Endothelial cell of umbilical vein (primary cell): ENCODE measurements at regions not wholly inside any gene's neighbourhood (a gene's known extent, or its start where the extent isn't known, plus 50 kb on each side); places are given as distances from the start of the nearest gene placed in this dataset.

Experiments used
- BruUV-seq: library from RNA; stranded (reverse); fragments of 400-500 nt; replicated peaks from 2 replicates; lab custom pipeline; 2021; lab: Mats Ljungman, UMichigan
- CTCF ChIA-PET: fragments of 300-600, 350-600 bp; sonication (Branson Sonifier 250); formaldehyde crosslinking; loops from one replicate; lab custom pipeline; 2021; ENCODE audit warnings: antibody characterized with exemption, inconsistent platforms; lab: Charles Lee
- POLR2A ChIA-PET: fragments of 300-600, 350-600 bp; sonication (Branson Sonifier 250); formaldehyde crosslinking; loops from one replicate; lab custom pipeline; 2021; ENCODE audit warnings: antibody characterized with exemption, inconsistent platforms; lab: Charles Lee
- DNase-seq: peaks from one replicate; pipeline ENCODE4 v3.0.0-alpha.2; 2011; ENCODE audit warnings: low read depth, low spot score
- FAIRE-seq: peaks from 2 replicates; lab custom pipeline; 2011; peaks lifted over from hg19 to GRCh38; lab: Jason Lieb, UNC
- H2AFZ ChIP-seq: 2 replicates; pipeline ENCODE4 v1.6.0; 2012; ENCODE audit warnings: low read depth, low read length, control low read depth, inconsistent platforms
- H3K27ac ChIP-seq: 2 replicates; pipeline ENCODE4 v1.5.1; 2011; ENCODE audit warnings: low read depth, mild to moderate bottlenecking, control low read depth, low read length, moderate library complexity; ENCODE audit not compliant: insufficient read depth
- H3K27me3 ChIP-seq, 2 experiments: 2 replicates each; pipeline versions ENCODE4 v1.6.0 to v1.6.1; 2011; ENCODE audit warnings: low read length in 2 of 2, mixed read lengths in 1 of 2; ENCODE audit not compliant: control insufficient read depth in 2 of 2, insufficient read depth in 2 of 2
- H3K36me3 ChIP-seq, 2 experiments: 2 replicates in 1 of 2; 3 replicates in 1 of 2; pipeline ENCODE4 v1.5.1; 2011; ENCODE audit warnings: low read length in 2 of 2, mild to moderate bottlenecking in 1 of 2, moderate library complexity in 1 of 2; ENCODE audit not compliant: control insufficient read depth in 2 of 2, insufficient read depth in 2 of 2; ENCODE audit errors: extremely low read depth in 1 of 2
- H3K4me1 ChIP-seq: 3 replicates; pipeline ENCODE4 v1.5.1; 2011; ENCODE audit warnings: mild to moderate bottlenecking, low read length; ENCODE audit not compliant: control insufficient read depth, insufficient read depth; ENCODE audit errors: extremely low read depth
- H3K4me2 ChIP-seq: 2 replicates; pipeline ENCODE4 v1.6.1; 2011; ENCODE audit warnings: low read length, control low read depth, mixed read lengths; ENCODE audit not compliant: insufficient read depth
- H3K4me3 ChIP-seq, 3 experiments: fragments of 200-600 bp in 1 of 3; sonication (generic), shearing (Covaris generic) in 1 of 3; replicated peaks in 1 of 3; 2 replicates each; pipeline ENCODE4 v1.5.1; 2011 to 2016; ENCODE audit warnings: control low read depth in 3 of 3, low read length in 3 of 3, mild to moderate bottlenecking in 2 of 3, inconsistent platforms in 1 of 3, low read depth in 1 of 3, moderate library complexity in 1 of 3; ENCODE audit not compliant: insufficient read depth in 1 of 3
- H3K79me2 ChIP-seq: 2 replicates; pipeline ENCODE4 v1.6.0; 2012; ENCODE audit warnings: low read length, inconsistent platforms; ENCODE audit not compliant: control insufficient read depth, insufficient read depth
- H3K9ac ChIP-seq: replicated peaks from 2 replicates; pipeline ENCODE3; 2011; ENCODE audit warnings: low read length, control low read depth; ENCODE audit not compliant: insufficient read depth; ENCODE audit errors: extremely low read depth
- H3K9me1 ChIP-seq: replicated peaks from 3 replicates; pipeline ENCODE4 v1.6.0; 2011; ENCODE audit warnings: mild to moderate bottlenecking, low read length; ENCODE audit not compliant: control insufficient read depth, insufficient read depth; ENCODE audit errors: extremely low read depth
- H3K9me3 ChIP-seq: replicated peaks from 2 replicates; pipeline ENCODE4 v1.5.1; 2012; ENCODE audit warnings: low read length, inconsistent platforms; ENCODE audit not compliant: control insufficient read depth, insufficient read depth
- H4K20me1 ChIP-seq: replicated peaks from 2 replicates; pipeline ENCODE3; 2011; ENCODE audit warnings: mild to moderate bottlenecking, low read length; ENCODE audit not compliant: control insufficient read depth, insufficient read depth; ENCODE audit errors: extremely low read depth
- EZH2 ChIP-seq: IDR thresholded peaks from 2 replicates; pipeline ENCODE4 v1.6.1; 2012; ENCODE audit warnings: borderline replicate concordance, low read depth, mild to moderate bottlenecking, moderate library complexity, low read length, inconsistent platforms; ENCODE audit not compliant: severe bottlenecking
- FOS ChIP-seq: IDR thresholded peaks from 2 replicates; pipeline ENCODE4 v1.6.1; 2011; ENCODE audit warnings: mild to moderate bottlenecking, low read length, moderate library complexity, borderline replicate concordance; ENCODE audit not compliant: insufficient read depth
- GATA2 ChIP-seq: IDR thresholded peaks from 2 replicates; pipeline ENCODE4 v1.7.0; 2011; ENCODE audit warnings: low read depth, mild to moderate bottlenecking, moderate library complexity, mixed read lengths, low read length; ENCODE audit not compliant: insufficient read length, insufficient read depth
- JUN ChIP-seq: IDR thresholded peaks from 2 replicates; pipeline ENCODE4 v1.6.1; 2011; ENCODE audit warnings: borderline replicate concordance, low read depth; ENCODE audit not compliant: insufficient read length, insufficient read depth
- MYC ChIP-seq: IDR thresholded peaks from one replicate; pipeline ENCODE4 v1.6.1; 2011; ENCODE audit warnings: mild to moderate bottlenecking, low read depth, low read length
- POLR2A ChIP-seq: IDR thresholded peaks from 2 replicates; pipeline ENCODE4 v1.6.1; 2012; ENCODE audit warnings: low read depth, mild to moderate bottlenecking, control low read depth, low read length
- POLR2AphosphoS5 ChIP-seq: IDR thresholded peaks from 2 replicates; pipeline ENCODE4 v1.6.1; 2012; ENCODE audit warnings: low read depth, mild to moderate bottlenecking, control low read depth, low read length, moderate library complexity; ENCODE audit not compliant: insufficient read depth
- dilution Hi-C: fragments of 300-500 bp; cut with MboI; formaldehyde crosslinking; loops from one replicate; pipeline ENCODE4 v1.15.0; 2019; ENCODE audit warnings: low sequenced_read_pairs; ENCODE audit not compliant: extremely low pct_ligation_motif_present
- intact Hi-C: fragments of 100-400 bp; cut with micrococcal nuclease; formaldehyde crosslinking; loops from one replicate; pipeline ENCODE4 v1.10.0; 2022
- TF ChIP-seq, protein P1 (sequence below), 2 donors: IDR thresholded peaks; 1 replicate in 1 of 2; 2 replicates in 1 of 2; pipeline ENCODE4 v1.5.1; 2011; ENCODE audit warnings: low read length in 2 of 2, mild to moderate bottlenecking in 2 of 2, moderate library complexity in 2 of 2, control low read depth in 1 of 2, inconsistent platforms in 1 of 2, low read depth in 1 of 2; ENCODE audit not compliant: insufficient read depth in 1 of 2; ENCODE audit errors: extremely low read depth in 1 of 2
- TF ChIP-seq, protein P2 (sequence below): IDR thresholded peaks from 2 replicates; pipeline ENCODE4 v1.6.1; 2011; ENCODE audit not compliant: insufficient read depth, insufficient read length

DNA sequence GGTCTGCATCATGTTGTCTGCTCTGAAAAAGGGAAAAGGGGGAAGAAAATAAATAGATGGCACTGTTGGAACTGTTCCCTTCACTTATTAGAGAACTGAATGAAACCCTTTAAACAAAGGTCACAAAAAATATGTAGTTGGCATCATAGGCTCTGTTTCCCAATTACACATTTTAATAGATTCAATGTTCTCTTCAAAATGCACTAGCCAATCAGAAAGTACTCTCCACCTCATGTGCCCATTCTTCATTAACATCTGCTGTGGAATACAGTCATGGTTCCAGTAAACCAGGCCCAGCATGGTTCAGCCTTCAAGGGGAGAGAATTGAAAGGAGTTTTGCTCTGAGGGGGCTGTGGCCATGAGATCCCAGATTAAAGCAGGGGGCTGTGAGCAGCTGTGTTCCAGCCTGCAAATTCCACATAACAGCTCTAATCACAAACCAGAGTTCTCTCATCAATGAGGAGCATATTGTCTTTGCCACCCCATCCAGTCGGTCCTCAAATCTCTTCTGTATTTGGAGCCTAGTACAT, 165.9 kb upstream of the CREB1 start:
- intact Hi-C loops, result no loop called here
- H3K9ac ChIP-seq, result no peak overlapping the region
- H3K4me2 ChIP-seq, result no peak overlapping the region
- no peaks in the 10 kb centered on the region for H3K36me3 ChIP-seq
- H3K9me1 ChIP-seq, result no peaks in the 10 kb centered on the region
- H3K27ac ChIP-seq, result no peak overlapping the region
- no peaks in the 10 kb centered on the region for H4K20me1 ChIP-seq
- no peaks in the 10 kb centered on the region for H3K4me1 ChIP-seq
- H3K79me2 ChIP-seq, result no peaks in the 10 kb centered on the region
- no TSS peak for BruUV-seq
- H3K4me3 ChIP-seq, result no peak overlapping the region
- dilution Hi-C loops, result no loop called here
- CTCF ChIA-PET, result no interaction called here
- TF ChIP-seq EZH2, result no peak
- TF ChIP-seq GATA2, result no peak
- TF ChIP-seq POLR2A, result no peak
- TF ChIP-seq MYC, result no peak
- no peak for TF ChIP-seq FOS
- TF ChIP-seq POLR2AphosphoS5, result no peak
- TF ChIP-seq, protein P1, sequence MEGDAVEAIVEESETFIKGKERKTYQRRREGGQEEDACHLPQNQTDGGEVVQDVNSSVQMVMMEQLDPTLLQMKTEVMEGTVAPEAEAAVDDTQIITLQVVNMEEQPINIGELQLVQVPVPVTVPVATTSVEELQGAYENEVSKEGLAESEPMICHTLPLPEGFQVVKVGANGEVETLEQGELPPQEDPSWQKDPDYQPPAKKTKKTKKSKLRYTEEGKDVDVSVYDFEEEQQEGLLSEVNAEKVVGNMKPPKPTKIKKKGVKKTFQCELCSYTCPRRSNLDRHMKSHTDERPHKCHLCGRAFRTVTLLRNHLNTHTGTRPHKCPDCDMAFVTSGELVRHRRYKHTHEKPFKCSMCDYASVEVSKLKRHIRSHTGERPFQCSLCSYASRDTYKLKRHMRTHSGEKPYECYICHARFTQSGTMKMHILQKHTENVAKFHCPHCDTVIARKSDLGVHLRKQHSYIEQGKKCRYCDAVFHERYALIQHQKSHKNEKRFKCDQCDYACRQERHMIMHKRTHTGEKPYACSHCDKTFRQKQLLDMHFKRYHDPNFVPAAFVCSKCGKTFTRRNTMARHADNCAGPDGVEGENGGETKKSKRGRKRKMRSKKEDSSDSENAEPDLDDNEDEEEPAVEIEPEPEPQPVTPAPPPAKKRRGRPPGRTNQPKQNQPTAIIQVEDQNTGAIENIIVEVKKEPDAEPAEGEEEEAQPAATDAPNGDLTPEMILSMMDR (IDR thresholded peaks at IDR 0.05; ENCODE audit: extremely low read depth in 1 of 2, insufficient read depth in 1 of 2, low read depth in 1 of 2, low read length in 2 of 2), result no peak
- TF ChIP-seq JUN, result no peak
- TF ChIP-seq, protein P2, sequence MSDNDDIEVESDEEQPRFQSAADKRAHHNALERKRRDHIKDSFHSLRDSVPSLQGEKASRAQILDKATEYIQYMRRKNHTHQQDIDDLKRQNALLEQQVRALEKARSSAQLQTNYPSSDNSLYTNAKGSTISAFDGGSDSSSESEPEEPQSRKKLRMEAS, result no peak
- POLR2A ChIA-PET, result no interaction called here
- FAIRE-seq, result no peak
- H3K27me3 ChIP-seq, result no peaks in the 10 kb centered on the region
- H2AFZ ChIP-seq, result no peak overlapping the region
- H3K9me3 ChIP-seq, result no peaks in the 10 kb centered on the region
- DNase-seq, result no peak
